ENCODE measurements at regions not wholly inside any gene's neighbourhood (a gene's known extent, or its start where the extent isn't known, plus 50 kb on each side); places are given as distances from the start of the nearest gene placed in this dataset.

GRCh38 chr4:14833053-14833452 lies 169.2 kb upstream of the CPEB2 start:
- H3K4me1 Mint-ChIP-seq = peaks cover 6% of the 10 kb centered on the region
- peaks cover 4% of the 10 kb centered on the region for H3K9me3 Mint-ChIP-seq
- no peak for DNase-seq
- no peak overlapping the region for H3K4me3 Mint-ChIP-seq
- no peak for TF ChIP-seq CTCF (IDR thresholded peaks at IDR 0.05)
- no peaks in the 10 kb centered on the region for H3K36me3 Mint-ChIP-seq (ENCODE audit: low read depth)
- no peak overlapping the region for H3K27ac Mint-ChIP-seq
- peaks cover 3% of the 10 kb centered on the region for H3K27me3 Mint-ChIP-seq (ENCODE audit: low read depth, poor library complexity)

DNA sequence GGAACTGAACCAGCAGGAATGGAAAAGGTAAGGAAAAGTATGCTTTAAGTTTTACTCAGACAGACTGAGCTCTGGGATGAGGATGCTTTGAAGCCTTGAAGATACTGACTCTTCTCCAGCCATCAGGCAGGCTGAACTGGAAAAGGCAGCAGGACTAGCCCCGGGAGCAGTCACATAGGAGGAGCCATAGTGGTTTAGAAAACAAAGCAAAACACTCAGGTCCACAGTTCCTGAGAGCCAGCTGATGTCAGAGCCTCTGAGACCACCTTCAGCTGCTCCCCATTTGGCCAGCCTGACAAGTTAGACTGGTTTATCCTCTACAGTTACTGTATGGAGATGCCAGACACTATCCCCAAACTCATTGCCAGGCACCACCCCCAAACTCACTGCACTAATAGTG lies 167.9 kb upstream of the CPEB2 start:
- peaks cover 3% of the 10 kb centered on the region for H3K27me3 Mint-ChIP-seq (ENCODE audit: low read depth, poor library complexity)
- H3K36me3 Mint-ChIP-seq (ENCODE audit: low read depth) = no peaks in the 10 kb centered on the region
- H3K27ac Mint-ChIP-seq = no peak overlapping the region
- no peak for DNase-seq
- H3K4me1 Mint-ChIP-seq = peaks cover 6% of the 10 kb centered on the region
- no peak overlapping the region for H3K4me3 Mint-ChIP-seq
- no peak for TF ChIP-seq CTCF (IDR thresholded peaks at IDR 0.05)
- peaks cover 17% of the 10 kb centered on the region for H3K9me3 Mint-ChIP-seq

DNA sequence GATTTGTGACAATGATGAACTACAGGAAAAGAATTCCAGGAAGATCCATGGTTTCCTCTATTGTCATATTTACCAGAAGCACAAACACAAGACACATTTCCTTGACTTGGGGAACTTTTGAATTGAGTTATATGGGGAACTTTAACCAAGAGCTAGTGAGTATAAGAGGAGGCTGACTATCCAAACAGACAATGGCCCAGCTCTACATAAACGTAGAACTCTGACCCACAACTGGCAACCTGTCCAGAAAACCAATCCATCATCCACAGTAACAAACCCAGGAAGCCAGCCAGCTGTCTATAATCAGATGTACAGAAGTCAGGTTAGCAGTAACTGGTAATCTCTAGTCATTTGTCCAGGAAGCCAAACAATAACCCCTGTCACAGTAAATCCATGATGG lies 167.0 kb upstream of the CPEB2 start:
- DNase-seq = no peak

DNA sequence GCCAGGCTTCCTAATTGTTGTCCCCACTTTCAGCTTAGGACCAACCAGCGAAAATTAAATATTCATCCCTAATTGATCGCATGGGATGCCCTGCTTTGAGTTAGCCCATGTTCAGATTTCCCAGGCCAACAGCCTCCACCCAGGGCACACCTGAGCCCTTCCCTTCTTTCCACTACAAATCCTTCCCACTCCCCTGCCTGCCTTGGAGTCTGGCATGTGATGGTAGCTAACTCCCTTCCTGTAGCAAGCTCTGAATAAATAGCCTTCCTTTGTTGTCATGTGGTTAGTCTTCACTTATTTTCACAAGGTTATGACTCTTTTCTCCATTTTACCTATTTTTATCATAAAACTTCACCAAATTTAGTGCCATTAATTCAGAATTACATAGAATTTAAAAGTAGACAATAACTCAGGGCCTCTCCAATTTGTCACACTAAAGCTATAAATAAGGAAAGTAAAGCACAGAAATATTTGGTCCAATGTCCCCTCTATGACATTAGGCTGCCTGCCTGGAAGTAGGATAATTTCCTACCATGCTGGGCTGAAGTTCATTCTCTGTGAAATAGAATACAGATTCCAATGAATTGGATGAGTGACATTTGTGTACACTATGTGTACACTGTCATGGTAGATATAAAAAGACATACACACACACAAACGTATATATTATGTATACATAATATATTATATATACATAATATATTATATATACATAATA lies 166.4 kb upstream of the CPEB2 start:
- Mint-ChIP-seq H3K4me3 (no peak overlapping the region), H3K27ac (peak overlapping the region; percentile 46), H3K4me1 (peaks cover 6% of the 10 kb centered on the region), H3K36me3 (ENCODE audit: low read depth) (no peaks in the 10 kb centered on the region), H3K9me3 (peaks cover 23% of the 10 kb centered on the region), H3K27me3 (ENCODE audit: low read depth, poor library complexity) (peaks cover 3% of the 10 kb centered on the region)
- no peak for TF ChIP-seq CTCF (IDR thresholded peaks at IDR 0.05)
- DNase-seq = no peak

More for the DNA sequence above, 167.0 kb upstream of the CPEB2 start:
- H3K9me3 Mint-ChIP-seq = peaks cover 23% of the 10 kb centered on the region
- peaks cover 3% of the 10 kb centered on the region for H3K27me3 Mint-ChIP-seq (ENCODE audit: low read depth, poor library complexity)
- H3K4me3 Mint-ChIP-seq = no peak overlapping the region
- peaks cover 6% of the 10 kb centered on the region for H3K4me1 Mint-ChIP-seq
- no peak for TF ChIP-seq CTCF (IDR thresholded peaks at IDR 0.05)
- no peaks in the 10 kb centered on the region for H3K36me3 Mint-ChIP-seq (ENCODE audit: low read depth)
- no peak overlapping the region for H3K27ac Mint-ChIP-seq

DNA sequence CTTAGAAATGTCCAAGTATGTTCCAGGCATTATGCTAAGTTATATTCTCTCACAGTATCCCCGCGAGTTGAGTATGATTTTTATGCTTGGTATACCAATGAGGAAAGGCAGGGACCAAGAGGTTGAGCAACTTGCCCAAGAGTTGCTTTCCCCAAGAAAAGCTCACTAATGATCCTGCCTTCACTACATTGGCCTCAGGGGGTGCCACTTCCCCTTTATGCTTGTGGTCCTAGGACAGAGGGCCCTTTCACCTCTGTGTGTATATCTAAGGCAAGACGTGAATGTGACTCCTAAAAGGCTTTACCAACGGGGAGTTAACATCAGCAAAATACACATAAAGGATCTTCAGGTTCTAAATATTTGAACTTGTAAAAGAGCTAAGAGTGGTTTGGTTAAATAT lies 164.4 kb upstream of the CPEB2 start:
- peaks cover 3% of the 10 kb centered on the region for H3K27me3 Mint-ChIP-seq (ENCODE audit: low read depth, poor library complexity)
- H3K9me3 Mint-ChIP-seq = peaks cover 34% of the 10 kb centered on the region

More for the DNA sequence above, 164.4 kb upstream of the CPEB2 start:
- Mint-ChIP-seq H3K27ac (no peak overlapping the region), H3K4me1 (peaks cover 3% of the 10 kb centered on the region), H3K36me3 (ENCODE audit: low read depth) (no peaks in the 10 kb centered on the region), H3K4me3 (no peak overlapping the region)
- DNase-seq = no peak
- TF ChIP-seq CTCF (IDR thresholded peaks at IDR 0.05) = no peak
